Adipocyte (in vitro differentiated cells): ENCODE measurements at regions not wholly inside any gene's neighbourhood (a gene's known extent, or its start where the extent isn't known, plus 50 kb on each side); places are given as distances from the start of the nearest gene placed in this dataset.

Experiments
- DNase-seq: peaks from one replicate; pipeline ENCODE4 v3.0.0-alpha.2; 2015; ENCODE audit warnings: low read depth
- H3K27me3 ChIP-seq: replicated peaks from 2 replicates; pipeline ENCODE4 v1.7.0; 2013; ENCODE audit warnings: mild to moderate bottlenecking, low read length, moderate library complexity; ENCODE audit not compliant: control insufficient read depth, insufficient read depth
- H3K36me3 ChIP-seq: 2 replicates; pipeline ENCODE4 v1.7.0; 2013; ENCODE audit warnings: low read length, mild to moderate bottlenecking, moderate library complexity; ENCODE audit not compliant: control insufficient read depth, insufficient read depth, severe bottlenecking
- H3K4me1 ChIP-seq: 2 replicates; pipeline ENCODE4 v1.7.0; 2013; ENCODE audit warnings: mild to moderate bottlenecking, low read length, moderate library complexity; ENCODE audit not compliant: control insufficient read depth, insufficient read depth
- H3K4me3 ChIP-seq: 2 replicates; pipeline ENCODE4 v1.7.0; 2013; ENCODE audit warnings: mild to moderate bottlenecking, low read length, moderate library complexity
- H3K9ac ChIP-seq: 2 replicates; pipeline ENCODE4 v1.7.0; 2013; ENCODE audit warnings: mild to moderate bottlenecking, low read length, moderate library complexity
- H3K9me3 ChIP-seq: 2 replicates; pipeline ENCODE4 v1.7.0; 2013; ENCODE audit warnings: mild to moderate bottlenecking, low read length, moderate library complexity; ENCODE audit not compliant: control insufficient read depth

DNA sequence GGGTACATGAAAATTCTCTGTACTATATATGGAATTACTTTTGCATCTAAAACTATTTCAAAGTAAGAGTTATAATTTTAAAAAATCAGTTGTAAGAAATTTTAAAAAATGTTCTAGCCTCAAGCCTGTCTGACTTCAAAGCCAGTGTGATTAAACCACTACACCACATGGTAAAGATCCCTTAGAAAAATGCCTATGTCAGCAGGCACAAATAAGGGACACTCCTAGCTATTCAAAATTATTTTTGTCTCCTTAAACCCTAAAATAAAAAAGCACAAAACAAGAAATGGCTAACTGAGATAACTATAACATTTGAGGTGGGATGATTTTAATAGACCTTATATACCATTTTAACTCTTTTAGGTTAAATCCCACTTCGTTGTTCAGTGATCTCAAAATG, 64.0 kb upstream of the LIN7C start:
- H3K36me3 ChIP-seq: no peaks in the 10 kb centered on the region

DNA sequence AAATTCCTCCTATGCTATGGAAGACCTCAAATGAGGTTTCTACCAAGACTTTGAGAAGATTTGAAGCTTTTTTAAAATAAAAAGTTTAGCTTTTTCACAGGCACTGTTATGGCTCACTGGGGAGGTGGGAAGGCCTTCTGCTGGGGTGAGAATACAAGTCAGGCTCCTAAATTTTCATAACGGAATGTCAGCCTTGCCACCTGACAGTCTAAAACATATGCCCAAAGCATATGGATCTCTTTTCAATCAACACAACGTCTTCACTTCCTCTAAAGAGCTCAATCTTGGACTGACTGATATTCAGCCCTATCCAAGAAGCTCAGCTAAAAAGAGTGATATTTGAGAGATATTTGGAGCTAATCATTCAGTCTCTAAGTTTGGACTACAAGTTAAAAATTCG, 57.1 kb upstream of the LIN7C start:
- no peak overlapping the region for H3K4me3 ChIP-seq

More for the DNA sequence above, 64.0 kb upstream of the LIN7C start:
- DNase-seq: no peak
- Histone ChIP-seq H3K4me3 (no peak overlapping the region), H3K9ac (no peak overlapping the region), H3K27me3 (no peaks in the 10 kb centered on the region), H3K9me3 (no peaks in the 10 kb centered on the region), H3K4me1 (peaks cover 7% of the 10 kb centered on the region)

DNA sequence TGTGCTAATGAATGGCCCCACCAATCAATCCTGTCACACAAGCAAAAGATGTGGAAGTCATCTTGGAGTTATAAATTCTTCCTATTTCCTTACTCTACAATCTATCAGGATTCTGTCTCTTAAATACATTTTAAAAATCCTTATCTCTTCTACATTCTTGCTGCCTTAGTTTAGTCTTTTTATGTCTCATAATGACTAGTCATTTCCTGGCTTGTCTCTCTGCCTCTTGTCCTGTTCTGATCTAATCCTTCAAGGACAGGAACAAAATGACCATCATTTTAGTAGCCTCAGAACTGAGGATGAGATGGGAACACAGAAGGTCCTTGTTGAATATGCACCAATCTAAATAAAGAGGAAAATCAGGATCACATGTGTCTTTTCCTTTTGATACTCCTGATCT, 56.6 kb upstream of the LIN7C start:
- no peaks in the 10 kb centered on the region for H3K9me3 ChIP-seq
- no peak overlapping the region for H3K9ac ChIP-seq
- no peak overlapping the region for H3K4me3 ChIP-seq
- peak; percentile 37 for DNase-seq
- no peaks in the 10 kb centered on the region for H3K36me3 ChIP-seq
- H3K27me3 ChIP-seq: no peaks in the 10 kb centered on the region
- H3K4me1 ChIP-seq: peaks cover 19% of the 10 kb centered on the region

More for the DNA sequence above, 57.1 kb upstream of the LIN7C start:
- Histone ChIP-seq H3K9ac (no peak overlapping the region), H3K4me1 (peaks cover 19% of the 10 kb centered on the region), H3K27me3 (no peaks in the 10 kb centered on the region), H3K9me3 (no peaks in the 10 kb centered on the region), H3K36me3 (no peaks in the 10 kb centered on the region)
- no peak for DNase-seq

DNA sequence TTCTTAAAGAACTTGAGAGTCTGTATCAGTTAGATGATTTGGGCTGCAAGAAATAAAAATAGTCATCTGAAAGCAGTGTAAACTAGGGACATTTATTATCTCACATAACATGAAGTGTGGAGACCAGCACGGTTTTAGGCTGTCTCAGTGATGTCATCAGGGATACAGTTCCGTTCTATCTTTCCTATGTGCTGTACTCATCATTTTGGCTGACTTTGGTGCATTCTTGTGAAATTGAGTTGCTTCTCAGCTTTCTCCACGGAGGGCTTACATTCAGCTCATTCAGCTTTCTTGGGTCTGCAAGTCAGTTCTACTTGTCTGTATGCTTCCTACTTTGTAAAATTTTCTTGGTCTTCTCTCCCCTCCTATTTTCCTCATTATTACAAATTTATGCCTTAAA, 51.8 kb upstream of the LIN7C start:
- H3K9ac ChIP-seq: no peak overlapping the region
- H3K4me1 ChIP-seq: peaks cover 15% of the 10 kb centered on the region
- no peaks in the 10 kb centered on the region for H3K27me3 ChIP-seq
- H3K36me3 ChIP-seq: no peaks in the 10 kb centered on the region
- no peaks in the 10 kb centered on the region for H3K9me3 ChIP-seq
- no peak overlapping the region for H3K4me3 ChIP-seq
- DNase-seq: no peak

DNA sequence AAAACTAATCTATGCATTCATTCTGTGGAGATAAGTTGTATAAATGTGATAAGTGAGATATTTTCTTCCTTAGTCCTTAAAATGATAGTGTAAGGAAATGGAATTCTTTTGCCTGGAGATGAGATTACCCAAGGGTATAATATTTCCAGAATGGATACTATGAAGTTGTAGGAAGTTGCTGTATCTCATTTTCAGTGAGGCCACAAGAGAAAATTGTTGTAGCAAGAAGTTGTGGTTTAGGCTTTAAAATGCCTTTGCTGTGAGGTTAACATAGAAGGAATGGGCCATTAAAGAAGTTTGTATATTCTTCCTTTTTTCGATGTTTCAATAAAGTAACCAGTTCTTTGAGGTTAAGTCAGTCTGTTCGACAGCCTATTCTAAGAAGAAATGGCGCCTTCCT, 50.7 kb upstream of the LIN7C start:
- Histone ChIP-seq H3K9ac (no peak overlapping the region), H3K4me1 (peaks cover 15% of the 10 kb centered on the region), H3K36me3 (no peaks in the 10 kb centered on the region), H3K4me3 (no peak overlapping the region), H3K27me3 (no peaks in the 10 kb centered on the region), H3K9me3 (no peaks in the 10 kb centered on the region)
- DNase-seq: peak; percentile 17
